ENCODE measurements at regions not wholly inside any gene's neighbourhood (a gene's known extent, or its start where the extent isn't known, plus 50 kb on each side); places are given as distances from the start of the nearest gene placed in this dataset.

DNA sequence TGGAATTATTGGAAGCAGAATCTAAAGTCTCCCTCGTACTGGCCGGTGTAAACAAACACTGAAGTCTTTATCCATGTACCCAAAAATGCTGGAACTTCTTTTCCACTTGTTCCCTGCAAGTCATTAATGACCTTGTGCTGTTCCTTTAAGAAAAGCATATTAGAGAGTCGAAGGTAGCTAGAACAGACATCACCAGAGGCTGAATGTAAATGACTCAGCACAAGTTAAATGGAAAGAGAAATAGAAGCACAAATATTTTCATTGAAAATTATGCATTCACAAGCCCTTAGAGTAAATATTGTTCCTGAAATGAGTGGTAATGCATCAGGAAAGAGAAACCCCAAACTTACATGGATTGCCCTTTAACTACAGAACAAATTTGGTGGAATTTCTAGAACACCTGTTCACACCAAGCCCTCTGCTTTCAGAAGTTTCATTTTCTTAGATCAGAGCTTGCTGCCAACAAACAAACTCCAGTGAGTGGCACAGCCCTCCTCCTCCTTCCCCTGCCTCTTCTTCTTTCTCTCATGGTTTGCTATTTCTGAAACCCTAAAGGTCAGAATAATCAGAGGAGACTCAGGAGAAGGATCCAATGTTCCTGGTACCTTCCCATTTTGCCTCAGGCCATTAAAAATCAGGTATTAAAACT is 264.3 kb downstream of the TXNL1 start:
- no peak for ATAC-seq

- ATAC-seq, result no peak
These were observed 264.8 kb downstream of the TXNL1 start for GRCh38 chr18:56373601-56374000.

GRCh38 chr18:56368066-56368465 is 270.3 kb downstream of the TXNL1 start:
- ATAC-seq, result no peak

- ATAC-seq, result peak; percentile 48
These were observed 279.6 kb downstream of the TXNL1 start for GRCh38 chr18:56358608-56359280.

GRCh38 chr18:56353663-56354260 is 284.6 kb downstream of the TXNL1 start:
- no peak for ATAC-seq

DNA sequence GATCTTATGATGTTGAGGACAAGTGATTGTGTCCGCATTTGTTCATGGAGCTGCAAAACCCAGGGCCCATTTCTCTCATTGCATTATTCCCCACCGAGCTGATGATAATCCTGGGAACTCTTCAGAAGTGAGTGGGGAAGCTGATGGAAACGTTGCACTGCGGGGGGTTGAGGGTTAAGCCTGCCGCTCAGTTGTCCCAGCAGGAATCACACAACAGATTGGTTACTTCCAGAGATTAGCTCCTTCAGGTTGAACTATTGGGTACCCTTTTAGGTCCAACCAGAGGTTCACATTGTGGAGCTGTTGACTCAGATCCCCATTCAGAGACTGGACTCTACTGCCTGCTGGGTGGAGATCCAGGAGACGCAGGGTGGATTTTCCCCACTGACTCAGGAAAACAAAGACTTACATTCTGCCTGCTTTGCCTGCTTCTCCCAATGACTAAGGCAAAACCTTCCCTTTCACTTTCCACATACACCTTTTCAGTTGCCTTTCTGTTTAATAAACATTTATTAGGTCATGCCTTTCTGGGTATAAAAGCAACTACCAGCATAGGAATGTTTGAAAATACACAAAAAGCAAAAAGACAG is 286.4 kb downstream of the TXNL1 start:
- ATAC-seq, result no peak

GRCh38 chr18:56337507-56337906 is 300.9 kb downstream of the TXNL1 start:
- no peak for ATAC-seq

- no peak for ATAC-seq
These were observed 304.6 kb downstream of the TXNL1 start for GRCh38 chr18:56333839-56334238.

DNA sequence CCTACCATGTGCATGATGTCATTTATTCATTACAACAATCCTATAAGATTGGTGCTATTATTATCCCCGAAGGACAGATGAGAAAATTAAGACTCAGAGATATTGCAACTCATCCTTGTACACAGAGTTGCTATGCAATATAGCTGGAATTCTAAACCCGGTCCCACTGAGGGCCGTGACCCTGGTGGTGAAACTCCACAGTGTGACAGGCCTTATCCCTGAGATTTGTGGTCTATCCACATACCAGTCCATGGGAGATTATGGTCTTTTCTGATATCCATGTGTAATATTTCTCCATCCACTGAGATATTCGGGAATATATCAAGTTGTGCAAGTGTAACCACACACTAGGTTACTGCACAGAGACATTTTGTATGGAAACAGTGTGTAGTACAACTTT is 305.2 kb downstream of the TXNL1 start:
- no peak for ATAC-seq

DNA sequence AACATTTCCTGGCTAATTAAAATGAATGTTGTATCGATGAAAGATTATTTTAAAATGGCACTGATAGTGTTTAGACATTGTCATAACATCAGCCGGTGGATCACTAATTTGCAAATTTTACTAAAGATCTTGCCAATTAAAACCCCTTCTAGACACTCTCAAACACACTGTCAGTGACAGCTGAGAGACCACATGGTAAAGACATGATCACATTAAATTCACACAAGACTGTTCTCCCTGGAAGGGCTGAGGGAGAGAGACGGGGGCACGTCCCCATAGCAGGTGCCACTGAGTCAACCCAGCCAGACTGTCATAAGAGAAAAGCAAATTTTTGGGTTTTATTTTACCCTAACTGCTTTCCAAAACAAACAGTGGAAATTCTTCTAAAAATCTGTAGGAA is 306.0 kb downstream of the TXNL1 start:
- ATAC-seq, result no peak

GRCh38 chr18:56330366-56331110 is 307.9 kb downstream of the TXNL1 start:
- ATAC-seq, result no peak

DNA sequence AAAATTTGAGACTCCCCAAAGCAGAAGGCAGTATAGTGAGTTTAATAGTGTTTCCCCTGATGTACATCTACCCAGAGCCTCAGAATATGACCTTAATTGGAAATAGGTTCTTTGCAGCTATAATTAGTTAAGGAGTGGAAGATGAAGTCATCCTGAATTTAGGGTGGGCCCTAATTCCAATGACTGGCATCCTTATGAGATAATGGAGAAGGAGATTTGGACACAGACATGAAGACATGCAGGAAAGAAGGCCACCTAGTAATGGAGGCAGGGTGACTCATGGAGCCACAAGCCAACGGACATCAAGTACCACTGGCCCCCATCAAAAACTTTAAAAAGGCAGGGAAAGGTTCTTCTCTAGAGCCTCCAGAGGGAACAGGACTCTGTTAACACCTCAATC is 308.9 kb downstream of the TXNL1 start:
- ATAC-seq, result no peak

DNA sequence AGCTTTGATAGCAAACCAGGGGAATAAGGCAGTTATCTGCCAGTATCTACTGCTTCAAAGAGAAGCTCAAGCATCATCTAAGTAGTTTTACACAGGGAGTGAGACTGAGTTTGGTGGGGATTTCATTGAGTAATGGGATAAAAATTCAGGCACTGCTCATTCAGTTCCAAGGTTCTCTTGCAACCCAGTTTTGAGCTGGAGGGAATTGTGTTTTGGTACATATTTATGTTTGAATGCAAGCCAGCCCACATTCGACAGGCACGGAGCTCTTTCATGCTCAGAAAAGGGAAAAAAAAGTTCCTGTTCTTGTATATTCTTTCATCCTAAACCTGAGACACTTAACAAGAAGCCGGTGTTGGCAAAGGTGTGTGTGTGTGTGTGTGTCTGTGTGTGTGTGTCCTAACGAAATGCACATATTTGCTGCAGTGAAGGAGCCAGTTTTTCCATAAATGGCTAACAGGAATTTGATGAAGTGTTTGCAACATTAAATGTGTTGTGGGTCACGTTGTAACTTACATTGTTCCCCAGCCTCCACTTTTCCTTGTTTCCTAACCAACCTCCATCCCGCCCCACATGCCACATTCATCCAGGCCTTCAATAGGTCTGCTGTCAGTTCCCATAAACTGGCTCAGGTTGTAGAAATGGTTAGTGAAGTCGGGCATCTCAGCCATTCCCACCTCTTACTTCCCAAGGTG is 311.1 kb downstream of the TXNL1 start:
- ATAC-seq, result no peak

DNA sequence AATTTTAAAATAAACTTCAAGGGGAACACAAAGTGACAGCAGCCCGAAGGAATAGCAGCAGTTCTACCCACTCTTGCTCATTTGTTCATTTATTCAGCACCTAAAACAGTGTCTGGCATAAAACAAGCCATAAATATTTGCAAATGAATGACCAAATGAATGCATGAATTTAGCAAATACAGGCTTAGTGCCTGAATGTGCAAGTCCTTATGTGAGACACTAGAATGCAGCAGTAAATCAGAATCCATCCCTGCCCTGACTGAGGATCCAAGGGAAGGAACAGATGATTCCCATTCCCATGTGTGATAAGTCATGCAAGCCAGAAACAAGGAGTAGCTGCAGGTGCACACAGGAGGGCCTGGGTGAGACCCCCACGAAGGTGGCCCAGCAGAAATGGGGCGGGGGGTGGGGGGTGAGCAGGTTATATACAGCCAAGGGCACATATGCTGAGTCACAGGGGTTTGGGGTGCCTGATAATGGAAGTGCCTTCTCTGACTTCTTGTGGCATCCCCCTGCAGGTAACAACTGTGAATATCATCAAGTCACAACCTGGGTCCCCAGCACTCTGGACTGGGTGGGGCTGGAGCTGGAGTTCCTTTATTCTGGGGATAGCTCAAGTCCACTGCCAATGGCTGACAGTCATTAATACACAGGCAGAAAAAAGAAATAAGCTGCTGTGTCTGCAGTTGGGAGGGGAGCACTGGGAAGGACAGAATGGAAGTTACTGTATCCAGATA is 311.9 kb downstream of the TXNL1 start:
- no peak for ATAC-seq

DNA sequence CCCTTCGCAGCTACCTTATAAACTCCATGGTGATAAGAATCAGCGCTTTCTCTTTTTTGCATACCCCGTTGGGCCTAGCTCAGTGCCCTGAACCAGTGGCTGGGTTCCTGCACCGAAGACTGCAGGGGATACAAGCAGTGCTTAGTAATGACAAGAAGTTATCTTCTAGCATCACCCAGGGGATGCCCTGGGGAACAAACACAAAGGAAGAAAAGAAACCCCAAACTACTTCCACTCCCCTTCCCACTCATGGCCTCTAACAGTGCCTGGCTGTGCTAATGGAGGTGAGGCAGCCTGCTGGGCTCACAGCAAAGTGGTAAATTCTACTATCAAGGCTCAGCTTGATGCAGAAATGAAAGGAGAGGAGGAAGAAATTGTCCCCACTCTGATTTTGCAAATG is 314.7 kb downstream of the TXNL1 start:
- no peak for ATAC-seq

DNA sequence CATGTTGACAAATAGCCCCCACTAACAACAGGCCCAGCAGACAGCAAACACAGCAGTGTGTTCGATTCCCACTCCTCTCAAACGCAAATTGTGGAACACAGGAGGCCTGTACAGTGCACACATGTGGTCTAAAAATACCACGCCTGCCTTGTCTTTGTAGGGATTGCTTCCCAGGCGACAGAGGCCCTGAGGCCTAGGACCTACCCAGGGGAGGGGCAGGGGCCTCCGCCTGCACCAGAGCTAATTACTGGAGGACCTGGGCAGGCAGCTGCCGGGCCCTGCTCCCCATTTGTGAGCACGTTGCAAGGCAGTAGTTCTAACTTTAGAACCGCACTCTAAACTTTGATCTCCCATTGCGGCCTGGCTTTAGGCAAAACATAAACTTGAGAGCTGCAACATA is 316.0 kb downstream of the TXNL1 start:
- ATAC-seq, result no peak

- no peak for ATAC-seq
These were observed 316.9 kb downstream of the TXNL1 start for GRCh38 chr18:56321470-56321869.

DNA sequence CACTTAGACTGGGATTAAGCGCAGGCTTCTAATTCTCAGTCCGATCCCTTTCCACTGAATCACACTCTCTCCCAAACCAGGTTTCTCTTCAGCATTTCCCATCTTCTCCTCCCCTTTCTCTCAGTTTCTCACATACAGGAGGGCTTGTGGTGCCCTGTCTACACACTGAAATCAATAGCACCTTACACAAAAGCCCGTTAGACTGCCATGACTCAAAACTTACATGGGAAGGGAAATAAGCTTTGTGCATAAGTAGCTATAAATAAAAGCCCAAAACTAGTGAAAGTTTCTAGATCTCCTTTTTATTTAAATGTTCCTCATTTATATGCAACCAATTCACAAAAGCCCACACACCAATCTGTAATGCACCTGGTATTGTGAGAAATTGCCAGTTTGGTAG is 318.4 kb downstream of the TXNL1 start:
- no peak for ATAC-seq

DNA sequence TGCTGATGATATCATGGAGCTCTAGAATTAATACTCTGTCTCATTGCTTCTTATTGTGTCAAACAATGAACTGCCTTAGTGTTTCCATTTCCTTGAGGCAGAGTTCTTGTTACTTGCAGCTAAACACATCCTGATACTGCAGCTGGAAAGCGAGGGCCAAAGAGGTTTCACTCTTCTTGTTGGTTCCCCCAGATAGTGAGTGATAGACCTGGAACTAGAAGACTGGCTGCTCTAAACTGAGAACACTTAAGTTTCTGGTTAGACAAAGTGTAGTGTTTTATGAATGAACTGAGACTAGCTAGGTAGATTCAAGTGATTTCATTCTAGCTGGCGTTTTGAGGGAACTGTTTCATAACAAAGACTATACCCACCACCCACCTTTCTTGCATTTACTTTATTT is 321.7 kb downstream of the TXNL1 start:
- ATAC-seq, result no peak

DNA sequence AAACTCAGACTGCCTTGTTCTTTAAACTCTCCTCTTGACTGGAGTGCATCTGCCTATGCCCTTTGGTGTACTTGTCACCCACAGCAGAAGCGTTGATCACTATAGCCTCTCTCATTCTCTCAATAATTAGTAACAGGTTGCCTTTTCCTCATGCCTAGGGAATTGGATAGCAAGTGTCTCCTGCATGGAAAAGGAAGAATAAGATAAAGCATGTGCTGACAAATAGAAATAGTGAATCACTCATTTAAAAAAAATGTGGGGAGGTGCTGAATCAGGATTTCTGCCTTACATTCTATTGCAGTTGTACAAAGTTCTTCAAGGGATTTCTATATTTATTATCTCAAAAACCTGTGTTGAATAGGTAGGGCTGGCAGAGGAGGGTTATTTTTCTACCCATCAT is 323.0 kb downstream of the TXNL1 start:
- peak; percentile 35 for ATAC-seq

DNA sequence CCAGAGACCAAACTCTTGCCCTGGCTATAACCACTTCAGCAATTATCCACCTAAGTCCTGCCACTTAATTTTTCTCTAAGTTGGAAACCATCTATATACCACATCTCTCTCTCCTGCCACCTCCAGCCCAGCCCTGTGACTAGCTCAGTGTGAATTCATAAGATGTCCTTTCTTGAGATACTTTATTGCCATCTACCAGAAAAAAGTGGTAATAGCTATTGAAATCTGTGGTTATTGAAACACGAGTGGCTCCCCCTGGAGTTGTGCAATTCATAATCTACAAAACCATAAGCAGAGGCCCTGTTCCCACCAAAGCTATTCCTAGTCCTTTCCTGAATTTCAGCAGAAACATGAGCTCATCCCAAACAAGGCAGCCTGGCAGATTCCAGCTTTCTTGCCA is 324.0 kb downstream of the TXNL1 start:
- peak; percentile 28 for ATAC-seq
